SU-DHL-6 (cell line): ENCODE measurements at regions not wholly inside any gene's neighbourhood (a gene's known extent, or its start where the extent isn't known, plus 50 kb on each side); places are given as distances from the start of the nearest gene placed in this dataset.

Experiments
- EZH2phosphoT487 ChIP-seq: fragments of 200-600 bp; sonication (generic), shearing (Covaris generic); conservative IDR thresholded peaks from 2 replicates; pipeline ENCODE4 v1.6.1; 2018; ENCODE audit warnings: mild to moderate bottlenecking, antibody characterized with exemption, low read length, moderate library complexity, mixed read lengths
- TF ChIP-seq, protein P1 (sequence below): fragments of 200-600 bp; sonication (generic); IDR thresholded peaks from one replicate; pipeline ENCODE4 v1.5.1; 2017; ENCODE audit warnings: antibody characterized with exemption, mild to moderate bottlenecking, low read length, moderate library complexity; ENCODE audit not compliant: insufficient read depth, poor library complexity, severe bottlenecking

DNA sequence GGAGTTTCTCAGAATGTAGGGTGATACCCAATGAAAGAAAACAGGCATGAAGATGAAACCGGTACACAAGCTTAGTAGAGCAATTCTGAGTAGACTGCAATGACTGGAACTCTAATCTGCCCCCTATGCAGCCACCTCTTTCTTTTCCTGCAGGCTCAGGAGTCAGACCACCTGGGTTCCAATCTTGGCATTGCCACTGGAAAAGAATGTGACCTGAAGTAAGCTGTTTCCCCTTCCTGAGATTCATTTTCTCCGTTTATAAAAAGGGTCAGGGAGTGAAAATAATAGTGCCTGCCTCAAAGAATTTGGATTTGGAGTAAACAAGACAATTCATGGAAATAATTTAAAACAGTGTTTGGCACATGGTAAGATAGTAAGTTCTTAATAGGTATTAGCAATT, 1464.0 kb downstream of the PCDH7 start:
- TF ChIP-seq, protein P1, sequence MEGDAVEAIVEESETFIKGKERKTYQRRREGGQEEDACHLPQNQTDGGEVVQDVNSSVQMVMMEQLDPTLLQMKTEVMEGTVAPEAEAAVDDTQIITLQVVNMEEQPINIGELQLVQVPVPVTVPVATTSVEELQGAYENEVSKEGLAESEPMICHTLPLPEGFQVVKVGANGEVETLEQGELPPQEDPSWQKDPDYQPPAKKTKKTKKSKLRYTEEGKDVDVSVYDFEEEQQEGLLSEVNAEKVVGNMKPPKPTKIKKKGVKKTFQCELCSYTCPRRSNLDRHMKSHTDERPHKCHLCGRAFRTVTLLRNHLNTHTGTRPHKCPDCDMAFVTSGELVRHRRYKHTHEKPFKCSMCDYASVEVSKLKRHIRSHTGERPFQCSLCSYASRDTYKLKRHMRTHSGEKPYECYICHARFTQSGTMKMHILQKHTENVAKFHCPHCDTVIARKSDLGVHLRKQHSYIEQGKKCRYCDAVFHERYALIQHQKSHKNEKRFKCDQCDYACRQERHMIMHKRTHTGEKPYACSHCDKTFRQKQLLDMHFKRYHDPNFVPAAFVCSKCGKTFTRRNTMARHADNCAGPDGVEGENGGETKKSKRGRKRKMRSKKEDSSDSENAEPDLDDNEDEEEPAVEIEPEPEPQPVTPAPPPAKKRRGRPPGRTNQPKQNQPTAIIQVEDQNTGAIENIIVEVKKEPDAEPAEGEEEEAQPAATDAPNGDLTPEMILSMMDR = no peak
- no peak for TF ChIP-seq EZH2phosphoT487
